GM12873 (cell line): ENCODE measurements at regions not wholly inside any gene's neighbourhood (a gene's known extent, or its start where the extent isn't known, plus 50 kb on each side); places are given as distances from the start of the nearest gene placed in this dataset.

Source experiments
- TF ChIP-seq, protein P1 (sequence below): IDR thresholded peaks from 2 replicates; pipeline ENCODE4 v1.5.1; 2012; ENCODE audit warnings: low read depth, mild to moderate bottlenecking, moderate library complexity, low read length, control low read depth; ENCODE audit not compliant: insufficient read depth; ENCODE audit errors: missing control alignments

DNA sequence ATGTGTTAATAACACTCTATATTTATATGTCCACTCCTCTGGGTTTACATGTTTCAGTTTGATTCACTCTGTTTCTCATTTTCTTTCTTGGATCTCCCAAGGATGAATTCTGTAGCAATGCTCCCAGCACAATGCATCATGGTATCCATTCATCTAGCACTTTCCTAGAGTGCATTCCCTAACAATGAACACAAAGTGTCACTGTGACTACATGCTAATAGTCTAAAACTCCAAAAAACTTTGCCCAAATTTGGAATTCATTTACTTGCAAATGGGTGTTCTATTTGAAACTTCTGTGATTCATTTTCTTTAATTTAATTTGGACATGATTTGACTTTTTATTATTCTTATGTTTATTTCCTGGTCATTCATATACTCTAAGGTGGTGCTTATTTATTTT is 286.3 kb downstream of the POU4F1 start:
- TF ChIP-seq, protein P1, sequence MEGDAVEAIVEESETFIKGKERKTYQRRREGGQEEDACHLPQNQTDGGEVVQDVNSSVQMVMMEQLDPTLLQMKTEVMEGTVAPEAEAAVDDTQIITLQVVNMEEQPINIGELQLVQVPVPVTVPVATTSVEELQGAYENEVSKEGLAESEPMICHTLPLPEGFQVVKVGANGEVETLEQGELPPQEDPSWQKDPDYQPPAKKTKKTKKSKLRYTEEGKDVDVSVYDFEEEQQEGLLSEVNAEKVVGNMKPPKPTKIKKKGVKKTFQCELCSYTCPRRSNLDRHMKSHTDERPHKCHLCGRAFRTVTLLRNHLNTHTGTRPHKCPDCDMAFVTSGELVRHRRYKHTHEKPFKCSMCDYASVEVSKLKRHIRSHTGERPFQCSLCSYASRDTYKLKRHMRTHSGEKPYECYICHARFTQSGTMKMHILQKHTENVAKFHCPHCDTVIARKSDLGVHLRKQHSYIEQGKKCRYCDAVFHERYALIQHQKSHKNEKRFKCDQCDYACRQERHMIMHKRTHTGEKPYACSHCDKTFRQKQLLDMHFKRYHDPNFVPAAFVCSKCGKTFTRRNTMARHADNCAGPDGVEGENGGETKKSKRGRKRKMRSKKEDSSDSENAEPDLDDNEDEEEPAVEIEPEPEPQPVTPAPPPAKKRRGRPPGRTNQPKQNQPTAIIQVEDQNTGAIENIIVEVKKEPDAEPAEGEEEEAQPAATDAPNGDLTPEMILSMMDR, result peak; percentile 42

DNA sequence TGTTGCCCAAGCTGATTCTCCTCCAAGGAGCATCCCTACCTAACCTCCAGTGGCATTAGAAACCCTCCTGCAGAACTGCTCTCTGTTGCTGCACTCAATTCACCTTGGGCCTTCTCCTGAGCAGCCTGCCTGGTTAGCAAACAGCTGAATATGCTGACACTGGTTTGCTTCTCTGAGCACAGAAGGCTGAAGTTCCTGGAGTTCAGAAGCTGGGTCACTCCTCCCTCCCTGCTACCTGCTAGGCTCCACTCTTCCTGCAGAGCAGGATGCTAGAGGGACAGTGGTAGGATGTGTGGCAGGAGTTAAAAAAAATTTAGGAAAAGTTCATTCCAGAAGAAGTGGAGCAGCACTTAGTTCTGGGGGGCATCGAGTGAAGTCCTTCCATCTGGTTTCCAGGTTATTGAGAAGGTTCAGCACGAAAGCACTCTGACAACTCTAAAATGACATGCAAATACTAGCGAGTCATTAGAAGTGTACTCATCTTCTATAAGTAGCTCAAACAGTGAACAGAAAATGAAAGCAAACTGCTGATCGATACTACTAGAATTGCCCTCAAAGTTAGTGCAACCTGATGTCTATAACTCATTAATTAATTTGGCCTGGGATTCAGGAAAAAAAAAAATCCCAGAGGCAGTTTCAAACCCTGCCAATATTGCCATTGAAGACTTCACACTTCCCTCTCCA is 293.7 kb downstream of the POU4F1 start:
- TF ChIP-seq, protein P1, result no peak

DNA sequence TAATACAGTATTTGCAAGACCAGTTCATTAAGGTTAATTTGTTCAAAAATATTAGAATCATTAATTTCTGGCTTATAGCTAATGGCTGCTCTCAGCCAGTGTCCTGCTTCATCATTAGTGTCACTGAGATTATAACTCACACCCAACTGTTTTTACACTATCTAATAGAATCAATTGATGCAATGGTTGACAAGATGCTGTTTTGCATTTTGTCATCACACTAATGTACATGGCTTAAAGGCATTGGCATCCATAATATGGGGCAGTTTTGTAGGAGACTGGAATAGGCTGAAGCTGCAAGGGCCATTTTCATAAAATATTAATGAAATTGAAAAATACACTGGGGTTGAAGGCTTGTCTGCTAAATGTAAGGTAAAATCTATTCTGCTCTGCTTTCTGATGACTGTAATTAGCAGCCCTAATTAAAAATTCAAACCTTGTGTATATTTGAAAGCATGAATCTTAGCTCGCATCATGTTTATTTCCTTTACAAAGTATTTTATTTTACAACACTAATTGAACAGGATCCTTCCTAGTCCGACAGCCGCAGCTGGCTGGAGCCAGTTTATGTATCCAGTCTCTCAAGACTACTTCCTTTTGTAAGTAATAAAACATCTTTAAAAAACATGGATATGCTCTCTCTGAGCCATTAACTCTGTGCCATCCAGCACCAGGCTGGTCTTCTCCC is 296.7 kb downstream of the POU4F1 start:
- TF ChIP-seq, protein P1, result no peak

DNA sequence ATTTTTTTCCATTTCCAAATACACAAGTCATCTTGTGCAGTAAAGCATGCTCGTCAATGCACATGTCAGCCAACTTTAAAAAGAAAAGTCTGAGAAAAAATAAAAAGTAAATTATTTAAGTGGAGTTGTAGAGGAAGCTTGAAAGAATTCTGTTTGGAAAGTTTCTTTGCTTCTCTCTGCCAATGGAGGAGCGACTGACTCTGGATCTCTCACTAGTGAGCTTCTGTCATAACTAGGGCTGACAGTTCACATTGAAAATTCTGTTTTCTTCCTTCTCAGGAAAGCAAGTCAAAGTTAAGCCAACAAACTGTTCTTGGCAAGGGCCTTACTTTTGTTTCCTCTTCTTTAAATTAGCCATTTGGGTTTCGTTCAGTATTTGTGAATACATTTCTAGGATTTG is 298.2 kb downstream of the POU4F1 start:
- TF ChIP-seq, protein P1, result no peak

DNA sequence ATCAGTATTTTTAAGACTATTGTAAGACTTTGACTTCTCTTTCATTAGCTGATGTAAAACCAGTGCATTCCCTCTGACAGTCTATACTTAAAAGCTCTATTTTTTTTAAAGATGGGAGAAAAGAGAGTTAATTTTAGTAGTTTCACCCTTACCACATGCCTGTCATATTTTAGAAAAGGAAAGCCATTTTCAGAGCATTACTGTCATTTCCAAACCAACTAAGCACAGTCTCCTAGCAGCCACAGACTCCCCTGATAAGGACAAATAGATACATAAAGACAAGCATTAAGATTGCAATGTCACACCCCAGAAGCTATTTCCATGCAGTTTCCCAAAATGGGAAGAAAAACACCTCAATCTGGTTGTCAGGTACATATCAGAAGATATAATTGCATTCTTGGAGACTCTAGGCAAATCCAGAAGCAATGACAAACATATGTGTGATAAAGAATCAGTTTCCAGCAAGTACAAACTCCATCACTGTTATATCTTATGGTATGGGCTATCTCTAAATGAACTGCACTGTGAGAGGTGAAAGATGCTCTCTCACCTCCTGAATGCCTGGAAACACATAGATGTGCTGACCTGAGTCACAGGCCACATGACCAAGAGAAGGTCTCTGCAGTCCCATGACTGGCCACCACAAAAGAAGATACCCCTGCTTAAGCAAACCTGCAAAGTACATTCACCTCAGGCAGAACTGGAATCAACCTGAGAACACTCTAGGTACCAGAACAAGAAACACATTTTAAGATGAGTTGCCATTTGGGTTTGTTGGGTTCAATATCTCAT is 303.3 kb downstream of the POU4F1 start:
- TF ChIP-seq, protein P1, result no peak

DNA sequence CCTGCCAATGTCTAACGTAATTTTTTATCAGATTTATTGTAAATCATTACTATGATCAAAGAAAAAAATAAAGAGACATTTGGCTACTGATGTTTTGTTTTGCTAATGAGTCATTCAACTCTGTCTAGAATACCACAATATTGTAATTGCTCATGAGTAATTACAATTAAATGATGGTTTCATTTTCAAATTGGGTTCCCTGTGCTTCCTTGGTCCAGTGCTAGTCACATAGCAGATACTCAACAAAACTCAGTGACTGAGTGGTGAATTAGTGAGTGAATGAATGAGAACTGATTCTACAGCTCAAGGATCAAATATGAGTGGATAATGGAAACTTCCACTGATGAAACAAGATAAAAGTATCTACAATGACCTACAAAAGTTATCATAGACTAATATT is 304.7 kb downstream of the POU4F1 start:
- TF ChIP-seq, protein P1, result no peak

DNA sequence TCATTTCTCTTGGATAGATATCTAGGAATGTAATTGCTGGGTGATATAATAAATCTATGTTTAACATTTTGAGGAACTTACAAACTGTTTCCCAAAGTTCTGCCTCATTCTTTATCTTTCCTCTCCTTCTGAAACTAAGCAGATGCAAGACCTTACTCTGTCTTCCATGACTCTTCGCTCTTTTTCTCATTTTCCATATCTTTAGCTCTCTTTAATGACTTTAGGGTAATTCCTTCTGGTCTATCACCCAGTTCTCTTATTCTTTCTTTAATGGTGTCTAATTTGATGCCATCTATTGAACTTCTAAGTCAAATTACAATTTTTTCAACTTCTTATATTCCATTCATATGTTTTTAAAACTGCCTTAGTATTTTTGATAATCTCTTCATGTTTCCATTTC is 316.6 kb downstream of the POU4F1 start:
- TF ChIP-seq, protein P1, result no peak
